Tibial artery (tissue), 4 donors: ENCODE measurements at regions not wholly inside any gene's neighbourhood (a gene's known extent, or its start where the extent isn't known, plus 50 kb on each side); places are given as distances from the start of the nearest gene placed in this dataset.

ENCODE experiments used
- DNase-seq, 2 donors: peaks; one replicate each; pipeline ENCODE4 v3.0.0-alpha.2; 2019
- H3K27ac ChIP-seq, 2 donors: fragments of 200-600 bp; sonication (generic) in 1 of 2; 1 replicate in 1 of 2; 2 replicates in 1 of 2; pipeline ENCODE4 v1.5.1; 2018 to 2019; ENCODE audit warnings: mild to moderate bottlenecking in 1 of 2
- H3K27me3 ChIP-seq, 2 donors: fragments of 200-600 bp; sonication (generic) in 1 of 2; one replicate each; pipeline versions ENCODE4 v1.5.1 to v1.6.0; 2016 to 2019
- H3K36me3 ChIP-seq, 3 donors: fragments of 200-600 bp; sonication (generic) in 2 of 3; one replicate each; pipeline ENCODE4 v1.5.1; 2016 to 2019; ENCODE audit warnings: mild to moderate bottlenecking in 2 of 3
- H3K4me1 ChIP-seq, 4 donors: fragments of 200-600 bp; sonication (generic) in 2 of 4; 1 replicate in 3 of 4; 2 replicates in 1 of 4; pipeline ENCODE4 v1.5.1; 2016 to 2019
- H3K4me3 ChIP-seq, 2 donors: fragments of 200-600 bp; sonication (generic) in 1 of 2; 1 replicate in 1 of 2; 2 replicates in 1 of 2; pipeline ENCODE4 v1.5.1; 2018 to 2019; ENCODE audit warnings: mild to moderate bottlenecking in 2 of 2
- H3K9me3 ChIP-seq, 3 donors: fragments of 200-600 bp; sonication (generic) in 1 of 3; one replicate each; pipeline ENCODE4 v1.5.1; 2016 to 2019
- CTCF ChIP-seq, 2 experiments: fragments of 200-600 bp in 1 of 2; fragments of 450-650 bp in 1 of 2; IDR thresholded peaks; one replicate each; pipeline ENCODE4 v1.5.1; 2017 to 2019; ENCODE audit warnings: antibody characterized with exemption in 2 of 2, mild to moderate bottlenecking in 1 of 2, moderate library complexity in 1 of 2
- intact Hi-C: fragments of 100-400 bp; cut with DNase I; formaldehyde crosslinking; loops from one replicate; pipeline ENCODE4 v1.15.0; 2023; ENCODE audit warnings: low total_unique reads

- Histone ChIP-seq H3K27ac (no peak overlapping the region), H3K27me3 (no peaks in the 10 kb centered on the region), H3K9me3 (no peaks in the 10 kb centered on the region), H3K4me3 (no peak overlapping the region), H3K4me1 (no peaks in the 10 kb centered on the region), H3K36me3 (no peaks in the 10 kb centered on the region)
- intact Hi-C loops, result no loop called here
- no peak for TF ChIP-seq CTCF (IDR thresholded peaks at IDR 0.05)
- DNase-seq, result no peak
Observed at GRCh38 chr13:54901316-54901715, 1872.7 kb downstream of the OLFM4 start.

- intact Hi-C loops, result no loop called here
- TF ChIP-seq CTCF (IDR thresholded peaks at IDR 0.05), result no peak
- H3K4me3 ChIP-seq, result no peak overlapping the region
- H3K36me3 ChIP-seq, result no peaks in the 10 kb centered on the region
- no peaks in the 10 kb centered on the region for H3K27me3 ChIP-seq
- H3K27ac ChIP-seq, result no peak overlapping the region
- H3K9me3 ChIP-seq, result no peaks in the 10 kb centered on the region
- no peak for DNase-seq
- H3K4me1 ChIP-seq, result no peaks in the 10 kb centered on the region
Observed at GRCh38 chr13:54912367-54912766, 1883.8 kb downstream of the OLFM4 start.

- Histone ChIP-seq H3K27me3 (no peaks in the 10 kb centered on the region), H3K4me1 (no peaks in the 10 kb centered on the region), H3K9me3 (no peaks in the 10 kb centered on the region), H3K36me3 (no peaks in the 10 kb centered on the region), H3K27ac (no peak overlapping the region), H3K4me3 (no peak overlapping the region)
- intact Hi-C loops, result no loop called here
- no peak for DNase-seq
- no peak for TF ChIP-seq CTCF (IDR thresholded peaks at IDR 0.05)
Observed at GRCh38 chr13:54913668-54914067, 1885.1 kb downstream of the OLFM4 start.

- TF ChIP-seq CTCF (IDR thresholded peaks at IDR 0.05), result no peak
- no peak overlapping the region for H3K4me3 ChIP-seq
- intact Hi-C loops, result no loop called here
- no peaks in the 10 kb centered on the region for H3K4me1 ChIP-seq
- no peak for DNase-seq
- no peaks in the 10 kb centered on the region for H3K36me3 ChIP-seq
- no peak overlapping the region for H3K27ac ChIP-seq
- H3K27me3 ChIP-seq, result no peaks in the 10 kb centered on the region
- no peaks in the 10 kb centered on the region for H3K9me3 ChIP-seq
Observed at GRCh38 chr13:54927538-54927937, 1898.9 kb downstream of the OLFM4 start.

GRCh38 chr13:54928071-54928470 lies 1899.5 kb downstream of the OLFM4 start:
- H3K9me3 ChIP-seq, result no peaks in the 10 kb centered on the region
- no peaks in the 10 kb centered on the region for H3K27me3 ChIP-seq
- no peak for TF ChIP-seq CTCF (IDR thresholded peaks at IDR 0.05)
- intact Hi-C loops, result no loop called here
- no peak overlapping the region for H3K4me3 ChIP-seq
- no peak overlapping the region for H3K27ac ChIP-seq
- H3K4me1 ChIP-seq, result no peaks in the 10 kb centered on the region
- no peak for DNase-seq
- no peaks in the 10 kb centered on the region for H3K36me3 ChIP-seq

- no peak overlapping the region for H3K4me3 ChIP-seq
- intact Hi-C loops, result no loop called here
- no peak for TF ChIP-seq CTCF (IDR thresholded peaks at IDR 0.05)
- H3K9me3 ChIP-seq, result no peaks in the 10 kb centered on the region
- no peak for DNase-seq
- H3K27ac ChIP-seq, result no peak overlapping the region
- H3K27me3 ChIP-seq, result no peaks in the 10 kb centered on the region
- H3K4me1 ChIP-seq, result no peaks in the 10 kb centered on the region
- no peaks in the 10 kb centered on the region for H3K36me3 ChIP-seq
Observed at GRCh38 chr13:54934121-54934520, 1905.5 kb downstream of the OLFM4 start.
